ENCODE measurements at regions not wholly inside any gene's neighbourhood (a gene's known extent, or its start where the extent isn't known, plus 50 kb on each side); places are given as distances from the start of the nearest gene placed in this dataset.

- Histone ChIP-seq H3K27ac (no peak overlapping the region), H3K36me3 (replicated peaks in 1 of 2) (no peaks in the 10 kb centered on the region), H3K4me3 (no peak overlapping the region), H3K27me3 (no peaks in the 10 kb centered on the region), H3K9me3 (replicated peaks in 1 of 3) (no peaks in the 10 kb centered on the region), H3K4me1 (replicated peaks in 1 of 2) (no peaks in the 10 kb centered on the region)
- DNase-seq, result no peak
- intact Hi-C loops (cut with DNase I), result no loop called here
- TF ChIP-seq POLR2A (IDR thresholded peaks at IDR 0.05) (no peak), CTCF (IDR thresholded peaks at IDR 0.05) (no peak)
- 71 to 78% (median 75%) methylated on average over 9 to 11 of the region's 11 CpGs for WGBS, 4 donors
These were observed 316.9 kb downstream of the DAD1 start for GRCh38 chr14:22271838-22272799.

GRCh38 chr14:22268875-22269274 lies 320.1 kb downstream of the DAD1 start:
- TF ChIP-seq CTCF (IDR thresholded peaks at IDR 0.05) (no peak), POLR2A (IDR thresholded peaks at IDR 0.05) (no peak)
- DNase-seq, result no peak
- H3K4me1 ChIP-seq (replicated peaks in 1 of 2), result no peaks in the 10 kb centered on the region
- no peak overlapping the region for H3K4me3 ChIP-seq
- WGBS, 4 donors, result 22 to 35% (median 28%) methylated on average over 2 of the region's 2 CpGs
- H3K36me3 ChIP-seq (replicated peaks in 1 of 2), result no peaks in the 10 kb centered on the region
- H3K27ac ChIP-seq, result no peak overlapping the region
- intact Hi-C loops (cut with DNase I), result no loop called here
- no peaks in the 10 kb centered on the region for H3K9me3 ChIP-seq (replicated peaks in 1 of 3)
- H3K27me3 ChIP-seq, result no peaks in the 10 kb centered on the region

- peak overlapping the region in 1 of 5 donors; percentile 19 for H3K27ac ChIP-seq
These were observed 322.3 kb downstream of the DAD1 start for GRCh38 chr14:22266683-22267082.

GRCh38 chr14:22266142-22266442 lies 322.9 kb downstream of the DAD1 start:
- H3K36me3 ChIP-seq (replicated peaks in 1 of 2), result no peaks in the 10 kb centered on the region
- WGBS, 4 donors, result 61 to 93% (median 80%) methylated on average over 2 of the region's 2 CpGs
- TF ChIP-seq CTCF (IDR thresholded peaks at IDR 0.05) (no peak), POLR2A (IDR thresholded peaks at IDR 0.05) (no peak)
- no peaks in the 10 kb centered on the region for H3K9me3 ChIP-seq (replicated peaks in 1 of 3)
- DNase-seq, result no peak
- no peaks in the 10 kb centered on the region for H3K27me3 ChIP-seq
- no peak overlapping the region for H3K4me3 ChIP-seq
- H3K27ac ChIP-seq, result peak overlapping the region in 2 of 5 donors; percentile 19 to 48
- intact Hi-C loops (cut with DNase I), result no loop called here
- H3K4me1 ChIP-seq (replicated peaks in 1 of 2), result no peaks in the 10 kb centered on the region

More at GRCh38 chr14:22266683-22267082, 322.3 kb downstream of the DAD1 start:
- no peak overlapping the region for H3K4me3 ChIP-seq
- H3K9me3 ChIP-seq (replicated peaks in 1 of 3), result no peaks in the 10 kb centered on the region
- no peaks in the 10 kb centered on the region for H3K4me1 ChIP-seq (replicated peaks in 1 of 2)
- intact Hi-C loops (cut with DNase I), result no loop called here
- no peak for TF ChIP-seq POLR2A (IDR thresholded peaks at IDR 0.05)
- TF ChIP-seq CTCF (IDR thresholded peaks at IDR 0.05), result no peak
- WGBS, 4 donors, result 69 to 95% (median 84%) methylated on average over 3 of the region's 3 CpGs
- H3K27me3 ChIP-seq, result no peaks in the 10 kb centered on the region
- H3K36me3 ChIP-seq (replicated peaks in 1 of 2), result no peaks in the 10 kb centered on the region
- DNase-seq, result no peak

All from adrenal gland (tissue), 9 donors.